Transverse colon (tissue), 3 donors: ENCODE measurements at regions not wholly inside any gene's neighbourhood (a gene's known extent, or its start where the extent isn't known, plus 50 kb on each side); places are given as distances from the start of the nearest gene placed in this dataset.

ENCODE experiments used
- CTCF ChIP-seq, 5 experiments: fragments of 200-600 bp in 3 of 5; fragments of 450-650 bp in 2 of 5; sonication (generic) in 3 of 5; IDR thresholded peaks; 1 replicate in 2 of 5; 2 replicates in 3 of 5; pipeline ENCODE4 v1.5.1; 2016 to 2017; ENCODE audit warnings: antibody characterized with exemption in 5 of 5, inconsistent platforms in 3 of 5, mild to moderate bottlenecking in 2 of 5, moderate library complexity in 1 of 5
- EP300 ChIP-seq: sonication (generic); formaldehyde crosslinking; IDR thresholded peaks from one replicate; pipeline ENCODE4 v1.6.1; 2017; ENCODE audit warnings: antibody characterized with exemption, low read depth

GRCh38 chr3:157581371-157581770 is 78.2 kb upstream of the VEPH1 start:
- TF ChIP-seq CTCF (IDR thresholded peaks at IDR 0.05) (no peak), EP300 (no peak)
